ENCODE measurements at regions not wholly inside any gene's neighbourhood (a gene's known extent, or its start where the extent isn't known, plus 50 kb on each side); places are given as distances from the start of the nearest gene placed in this dataset.
"Not testable (repeated sequence)": the region's sequence is repeated elsewhere in the genome, so short reads cannot be mapped to it uniquely, and the experiment has no call there.

DNA sequence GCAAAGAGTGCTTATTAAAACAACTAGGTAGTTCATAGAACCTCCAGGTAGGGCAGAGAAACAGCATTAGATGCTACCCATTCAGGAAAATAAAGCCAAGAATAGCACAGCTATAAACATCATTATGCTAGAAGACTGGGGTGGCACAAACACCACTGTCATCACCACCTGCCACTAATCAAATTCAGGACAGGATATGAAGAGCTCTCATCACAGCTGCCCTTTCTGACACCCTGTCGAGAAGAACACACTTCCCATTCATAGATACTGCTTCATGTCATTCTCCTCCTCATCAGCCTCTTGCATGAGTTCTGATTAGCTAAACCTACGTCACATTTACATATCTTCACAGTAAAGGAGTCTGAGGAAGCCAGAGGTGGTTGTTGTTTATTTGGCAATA, 692.3 kb upstream of the HS3ST1 start:
- H3K4me1 Mint-ChIP-seq (ENCODE audit: low read depth), result no peaks in the 10 kb centered on the region
- no peaks in the 10 kb centered on the region for H3K9me3 Mint-ChIP-seq
- ATAC-seq, result no peak
- no peaks in the 10 kb centered on the region for H3K36me3 Mint-ChIP-seq (ENCODE audit: insufficient read depth)
- H3K4me3 Mint-ChIP-seq, result no peak overlapping the region
- H3K27me3 Mint-ChIP-seq (ENCODE audit: low read depth), result no peaks in the 10 kb centered on the region
- DNase-seq, result no peak

DNA sequence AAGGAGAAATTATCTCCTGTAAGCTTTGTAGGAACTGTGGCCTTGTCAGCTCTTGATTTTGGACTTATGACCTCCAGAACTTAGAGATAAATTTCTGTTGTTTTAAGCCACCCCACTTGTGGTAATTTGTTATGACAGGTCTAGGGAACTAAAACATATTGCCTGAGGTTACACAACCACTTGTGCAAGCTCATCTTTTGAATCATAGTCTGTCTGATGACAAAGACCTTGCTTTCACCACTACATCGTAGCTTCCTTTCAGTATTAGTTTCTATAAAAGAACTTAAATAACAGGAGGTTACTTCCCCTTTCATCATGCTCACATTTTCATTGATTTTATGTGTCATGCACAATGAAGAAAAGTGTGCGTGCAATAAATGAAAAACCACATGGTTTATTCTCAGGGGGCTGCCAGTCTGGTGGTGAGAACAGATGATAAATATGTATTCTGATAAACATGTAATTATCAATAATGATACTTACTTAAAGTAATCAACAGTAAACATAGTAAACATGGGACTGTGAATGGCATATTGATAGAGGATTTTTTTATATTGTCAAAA, 690.0 kb upstream of the HS3ST1 start:
- H3K36me3 Mint-ChIP-seq (ENCODE audit: insufficient read depth), result no peaks in the 10 kb centered on the region
- no peaks in the 10 kb centered on the region for H3K27me3 Mint-ChIP-seq (ENCODE audit: low read depth)
- peaks cover 15% of the 10 kb centered on the region for H3K9me3 Mint-ChIP-seq
- no peak overlapping the region for H3K4me3 Mint-ChIP-seq
- ATAC-seq (no peak), DNase-seq (no peak)
- no peaks in the 10 kb centered on the region for H3K4me1 Mint-ChIP-seq (ENCODE audit: low read depth)

GRCh38 chr4:12116009-12116552, 687.4 kb upstream of the HS3ST1 start:
- Mint-ChIP-seq H3K4me1 (ENCODE audit: low read depth) (no peaks in the 10 kb centered on the region), H3K4me3 (no peak overlapping the region), H3K36me3 (ENCODE audit: insufficient read depth) (no peaks in the 10 kb centered on the region), H3K9me3 (peaks cover 29% of the 10 kb centered on the region), H3K27me3 (ENCODE audit: low read depth) (no peaks in the 10 kb centered on the region)
- ATAC-seq (no peak), DNase-seq (no peak)

GRCh38 chr4:12110627-12111026, 681.9 kb upstream of the HS3ST1 start:
- Mint-ChIP-seq H3K27me3 (ENCODE audit: low read depth) (no peaks in the 10 kb centered on the region), H3K9me3 (peaks cover 28% of the 10 kb centered on the region), H3K4me1 (ENCODE audit: low read depth) (no peaks in the 10 kb centered on the region), H3K36me3 (ENCODE audit: insufficient read depth) (no peaks in the 10 kb centered on the region), H3K4me3 (no peak overlapping the region)
- DNase-seq (no peak), ATAC-seq (no peak)

DNA sequence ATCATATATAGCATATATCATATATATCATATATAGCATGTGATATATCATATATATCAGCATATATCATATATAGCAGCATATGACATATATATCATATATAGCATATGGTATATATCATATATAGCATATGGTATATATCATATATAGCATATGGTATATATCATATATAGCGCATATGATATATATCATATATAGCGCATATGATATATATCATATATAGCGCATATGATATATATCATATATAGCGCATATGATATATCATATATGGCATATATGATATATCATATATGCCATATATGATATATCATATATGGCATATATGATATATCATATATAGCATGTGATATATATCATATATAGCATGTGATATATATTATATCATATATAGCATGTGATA, 680.4 kb upstream of the HS3ST1 start:
- DNase-seq; ATAC-seq; H3K36me3 Mint-ChIP-seq (ENCODE audit: insufficient read depth); H3K4me1 Mint-ChIP-seq (ENCODE audit: low read depth); H3K27me3 Mint-ChIP-seq (ENCODE audit: low read depth); H3K4me3 Mint-ChIP-seq: not testable (repeated sequence)
- peaks cover 18% of the 10 kb centered on the region for H3K9me3 Mint-ChIP-seq

DNA sequence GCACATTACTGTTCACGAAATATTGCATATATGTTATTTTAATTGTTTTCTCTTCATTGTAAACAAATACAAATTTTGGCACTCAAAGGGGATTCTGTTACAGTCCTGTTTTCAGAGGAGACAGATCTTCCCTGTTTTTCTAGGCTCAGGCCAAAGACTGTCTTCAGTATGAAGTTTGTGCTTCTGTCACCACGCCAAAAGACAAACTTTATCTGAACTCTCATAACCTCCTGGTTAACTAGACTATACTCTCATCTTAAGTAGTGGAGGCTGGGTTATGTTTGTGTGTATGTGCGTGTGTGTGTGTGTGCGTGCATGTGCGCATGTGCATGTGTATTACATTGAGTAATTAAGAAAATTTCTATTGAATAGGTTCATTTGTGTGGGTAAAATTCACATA, 676.8 kb upstream of the HS3ST1 start:
- no peak overlapping the region for H3K4me3 Mint-ChIP-seq
- no peaks in the 10 kb centered on the region for H3K27me3 Mint-ChIP-seq (ENCODE audit: low read depth)
- no peaks in the 10 kb centered on the region for H3K9me3 Mint-ChIP-seq
- no peaks in the 10 kb centered on the region for H3K4me1 Mint-ChIP-seq (ENCODE audit: low read depth)
- DNase-seq (no peak), ATAC-seq (no peak)
- H3K36me3 Mint-ChIP-seq (ENCODE audit: insufficient read depth), result no peaks in the 10 kb centered on the region

DNA sequence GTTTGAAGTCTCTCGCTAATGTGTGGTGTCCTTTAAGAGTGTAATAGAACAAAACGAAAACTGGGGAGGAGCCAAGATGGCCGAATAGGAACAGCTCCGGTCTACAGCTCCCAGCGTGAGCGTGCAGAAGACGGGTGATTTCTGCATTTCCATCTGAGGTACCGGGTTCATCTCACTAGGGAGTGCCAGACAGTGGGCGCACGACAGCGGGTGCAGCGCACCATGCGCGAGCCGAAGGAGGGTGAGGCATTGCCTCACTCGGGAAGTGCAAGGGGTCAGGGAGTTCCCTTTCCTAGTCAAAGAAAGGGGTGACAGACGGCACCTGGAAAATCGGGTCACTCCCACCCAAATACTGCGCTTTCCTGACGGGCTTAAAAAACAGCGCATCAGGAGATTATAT, 661.2 kb upstream of the HS3ST1 start:
- not testable (repeated sequence) for H3K9me3 Mint-ChIP-seq; H3K36me3 Mint-ChIP-seq (ENCODE audit: insufficient read depth); H3K4me3 Mint-ChIP-seq; DNase-seq; H3K4me1 Mint-ChIP-seq (ENCODE audit: low read depth); H3K27me3 Mint-ChIP-seq (ENCODE audit: low read depth); ATAC-seq

DNA sequence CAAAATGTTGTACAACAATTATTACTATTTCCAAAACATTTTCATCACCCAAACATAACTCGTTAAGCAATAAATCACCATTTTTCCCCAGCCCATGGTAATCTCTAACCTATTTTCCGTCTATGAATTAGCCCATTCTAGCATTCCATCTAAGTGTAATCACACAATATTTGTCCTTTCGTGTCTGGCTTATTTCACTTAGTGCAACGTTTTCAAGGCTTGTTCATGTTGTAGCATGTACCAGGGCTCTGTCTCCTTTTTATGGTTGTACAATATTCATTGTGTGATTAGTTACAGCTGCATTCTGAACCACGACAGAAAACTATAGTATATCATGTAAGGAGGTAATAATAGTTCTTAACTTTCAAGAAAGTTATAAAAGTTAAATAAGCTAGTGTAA, 656.0 kb upstream of the HS3ST1 start:
- Mint-ChIP-seq H3K27me3 (ENCODE audit: low read depth) (no peaks in the 10 kb centered on the region), H3K9me3 (peaks cover 5% of the 10 kb centered on the region), H3K4me3 (no peak overlapping the region), H3K4me1 (ENCODE audit: low read depth) (no peaks in the 10 kb centered on the region), H3K36me3 (ENCODE audit: insufficient read depth) (no peaks in the 10 kb centered on the region)
- DNase-seq (no peak), ATAC-seq (no peak)

DNA sequence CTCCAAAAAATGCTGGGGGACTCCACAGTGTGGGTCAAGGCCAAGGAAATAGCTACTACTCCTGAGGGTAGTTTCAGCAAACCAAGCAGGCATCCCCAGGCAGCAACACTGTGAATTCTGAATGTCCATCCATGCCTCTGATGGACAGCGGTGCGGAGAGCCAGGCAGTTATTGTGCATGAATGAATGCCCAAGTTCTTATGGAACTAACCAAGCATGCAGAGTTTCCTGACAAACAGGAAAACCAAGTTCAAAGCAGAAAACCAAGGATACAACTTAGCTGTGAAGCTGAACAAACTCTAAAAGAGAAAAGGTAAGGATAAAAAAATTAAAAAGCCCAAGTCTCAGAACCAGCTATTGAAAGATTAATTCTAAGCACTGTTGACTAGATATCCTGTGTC, 642.6 kb upstream of the HS3ST1 start:
- Mint-ChIP-seq H3K4me3 (no peak overlapping the region), H3K4me1 (ENCODE audit: low read depth) (no peaks in the 10 kb centered on the region), H3K27me3 (ENCODE audit: low read depth) (no peaks in the 10 kb centered on the region), H3K9me3 (peaks cover 10% of the 10 kb centered on the region), H3K36me3 (ENCODE audit: insufficient read depth) (no peaks in the 10 kb centered on the region)
- ATAC-seq (no peak), DNase-seq (no peak)

GRCh38 chr4:12053966-12054365, 625.3 kb upstream of the HS3ST1 start:
- H3K4me3 Mint-ChIP-seq, result no peak overlapping the region
- no peaks in the 10 kb centered on the region for H3K27me3 Mint-ChIP-seq (ENCODE audit: low read depth)
- no peak for DNase-seq
- H3K9me3 Mint-ChIP-seq, result peaks cover 13% of the 10 kb centered on the region
- no peaks in the 10 kb centered on the region for H3K36me3 Mint-ChIP-seq (ENCODE audit: insufficient read depth)
- H3K4me1 Mint-ChIP-seq (ENCODE audit: low read depth), result no peaks in the 10 kb centered on the region
- no peak for ATAC-seq

DNA sequence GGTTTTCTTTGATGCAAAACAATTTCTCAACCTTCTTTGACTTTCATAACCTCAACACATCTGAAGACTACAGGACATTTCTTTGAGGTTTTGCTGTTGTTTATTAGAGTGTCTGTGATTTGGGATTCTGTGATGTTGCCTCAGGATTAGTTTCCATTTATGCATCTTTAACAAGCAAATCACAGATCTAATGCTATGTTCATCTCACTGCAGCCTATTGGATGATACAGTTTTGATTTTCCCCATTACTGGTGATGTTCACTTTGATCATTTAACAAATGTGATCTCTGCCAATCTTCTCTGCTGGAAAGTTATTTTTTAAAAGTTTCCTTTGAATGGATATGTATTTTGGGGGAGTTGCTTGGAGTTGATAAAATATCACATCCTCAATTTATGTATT, 624.9 kb upstream of the HS3ST1 start:
- DNase-seq (no peak), ATAC-seq (no peak)
- Mint-ChIP-seq H3K36me3 (ENCODE audit: insufficient read depth) (no peaks in the 10 kb centered on the region), H3K27me3 (ENCODE audit: low read depth) (no peaks in the 10 kb centered on the region), H3K4me1 (ENCODE audit: low read depth) (no peaks in the 10 kb centered on the region), H3K9me3 (peaks cover 13% of the 10 kb centered on the region), H3K4me3 (no peak overlapping the region)

DNA sequence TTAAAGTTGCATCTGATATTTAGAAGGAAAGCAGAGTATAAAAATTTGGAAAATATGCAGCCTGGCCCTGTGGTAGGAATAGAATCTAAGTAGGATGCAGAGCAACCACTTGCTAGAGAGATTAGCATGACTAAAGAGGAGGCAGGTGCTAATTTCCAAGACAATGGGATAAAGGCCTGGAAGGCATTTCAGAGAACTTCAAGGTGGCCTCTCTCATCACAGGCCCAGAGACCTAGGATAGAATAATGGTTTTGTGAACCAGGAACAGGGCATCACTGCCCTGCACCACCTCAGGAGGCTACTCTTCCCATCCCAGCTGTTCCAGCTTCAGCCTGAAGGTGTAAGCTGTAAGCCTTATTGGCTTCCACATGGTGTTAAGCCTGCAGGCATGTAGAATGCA, 621.7 kb upstream of the HS3ST1 start:
- Mint-ChIP-seq H3K4me3 (no peak overlapping the region), H3K27me3 (ENCODE audit: low read depth) (no peaks in the 10 kb centered on the region), H3K36me3 (ENCODE audit: insufficient read depth) (no peaks in the 10 kb centered on the region), H3K4me1 (ENCODE audit: low read depth) (no peaks in the 10 kb centered on the region), H3K9me3 (peaks cover 13% of the 10 kb centered on the region)
- ATAC-seq (no peak), DNase-seq (no peak)

GRCh38 chr4:12042818-12043217, 614.1 kb upstream of the HS3ST1 start:
- Mint-ChIP-seq H3K9me3 (peaks cover 24% of the 10 kb centered on the region), H3K4me1 (ENCODE audit: low read depth) (no peaks in the 10 kb centered on the region), H3K27me3 (ENCODE audit: low read depth) (no peaks in the 10 kb centered on the region), H3K4me3 (no peak overlapping the region), H3K36me3 (ENCODE audit: insufficient read depth) (no peaks in the 10 kb centered on the region)
- DNase-seq (no peak), ATAC-seq (no peak)

DNA sequence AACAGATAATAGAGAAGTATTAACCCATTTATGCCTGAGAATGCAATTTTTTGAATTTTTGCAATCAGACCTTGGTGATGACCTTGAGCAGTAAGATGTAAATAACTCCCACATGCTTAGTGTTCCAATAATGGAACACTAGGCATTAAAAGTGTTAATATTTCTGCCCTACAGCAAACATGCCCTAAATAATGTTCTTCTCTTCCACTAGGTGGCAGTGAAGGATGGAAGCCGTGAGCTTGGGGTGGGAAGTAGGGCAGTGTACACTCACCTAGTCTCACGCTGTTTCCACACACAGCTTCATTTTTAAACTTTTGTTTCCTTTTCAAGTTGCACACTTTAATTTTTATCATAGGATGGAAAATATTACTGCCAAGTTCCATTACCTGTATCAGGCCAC, 613.1 kb upstream of the HS3ST1 start:
- DNase-seq (no peak), ATAC-seq (no peak)
- H3K9me3 Mint-ChIP-seq, result peaks cover 24% of the 10 kb centered on the region
- H3K36me3 Mint-ChIP-seq (ENCODE audit: insufficient read depth), result no peaks in the 10 kb centered on the region
- no peak overlapping the region for H3K4me3 Mint-ChIP-seq
- no peaks in the 10 kb centered on the region for H3K4me1 Mint-ChIP-seq (ENCODE audit: low read depth)
- H3K27me3 Mint-ChIP-seq (ENCODE audit: low read depth), result no peaks in the 10 kb centered on the region

DNA sequence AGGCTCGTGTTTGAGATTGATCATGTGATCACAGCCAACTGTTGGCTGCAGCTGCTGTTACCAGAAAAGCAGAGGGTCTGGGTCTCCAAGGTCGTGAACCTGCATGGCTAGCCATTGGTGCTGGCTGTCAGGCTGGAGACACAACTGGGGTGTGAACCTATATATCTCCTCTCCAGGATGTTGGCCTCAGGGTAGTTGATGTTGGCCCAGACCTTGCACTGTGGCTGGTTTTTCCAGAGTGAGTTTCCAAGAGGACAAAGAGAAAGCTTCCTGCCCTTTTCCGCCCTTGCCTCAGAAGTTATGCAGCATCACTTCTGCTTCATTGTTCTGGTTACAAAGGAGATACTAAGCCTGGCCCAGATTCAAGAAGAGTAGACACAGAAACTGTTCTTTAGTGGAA, 607.8 kb upstream of the HS3ST1 start:
- Mint-ChIP-seq H3K27me3 (ENCODE audit: low read depth) (no peaks in the 10 kb centered on the region), H3K4me3 (no peak overlapping the region), H3K4me1 (ENCODE audit: low read depth) (no peaks in the 10 kb centered on the region), H3K9me3 (peaks cover 24% of the 10 kb centered on the region), H3K36me3 (ENCODE audit: insufficient read depth) (no peaks in the 10 kb centered on the region)
- no peak for DNase-seq
- no peak for ATAC-seq

DNA sequence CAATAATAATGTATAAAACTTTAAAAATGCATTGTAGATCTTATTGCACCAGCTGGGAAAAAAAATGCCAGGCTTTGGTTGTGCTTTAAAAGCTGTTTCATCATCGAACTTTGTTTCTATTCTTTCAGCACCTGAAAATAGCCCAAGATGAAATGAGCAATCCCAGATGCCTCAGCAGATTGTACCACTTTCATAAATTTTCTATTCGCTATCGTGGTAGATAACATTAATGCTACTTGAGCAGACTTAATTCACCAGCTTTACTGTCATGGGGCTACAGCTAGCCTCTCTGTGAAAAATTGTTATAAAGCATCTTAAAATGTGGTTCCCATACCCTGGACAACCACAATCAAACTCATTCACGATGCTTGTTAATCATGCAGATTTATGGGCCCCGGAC, 599.6 kb upstream of the HS3ST1 start:
- Mint-ChIP-seq H3K36me3 (ENCODE audit: insufficient read depth) (no peaks in the 10 kb centered on the region), H3K4me1 (ENCODE audit: low read depth) (no peaks in the 10 kb centered on the region), H3K9me3 (peaks cover 4% of the 10 kb centered on the region), H3K27me3 (ENCODE audit: low read depth) (no peaks in the 10 kb centered on the region), H3K4me3 (no peak overlapping the region)
- ATAC-seq, result no peak
- DNase-seq, result no peak
